ENCODE measurements at regions not wholly inside any gene's neighbourhood (a gene's known extent, or its start where the extent isn't known, plus 50 kb on each side); places are given as distances from the start of the nearest gene placed in this dataset.
"Not testable (repeated sequence)": the region's sequence is repeated elsewhere in the genome, so short reads cannot be mapped to it uniquely, and the experiment has no call there.

- DNase-seq = no peak
Measured at GRCh38 chr4:79739912-79740311, 331.9 kb upstream of the GK2 start.

- no peak for DNase-seq
Measured at GRCh38 chr4:79723507-79723906, 315.5 kb upstream of the GK2 start.

- DNase-seq = no peak
Measured at GRCh38 chr4:79700356-79700755, 292.3 kb upstream of the GK2 start.

- DNase-seq = no peak
Measured at GRCh38 chr4:79697444-79697843, 289.4 kb upstream of the GK2 start.

GRCh38 chr4:79696534-79696933 lies 288.5 kb upstream of the GK2 start:
- DNase-seq = not testable (repeated sequence)

GRCh38 chr4:79695848-79696247 lies 287.8 kb upstream of the GK2 start:
- DNase-seq = no peak

GRCh38 chr4:79689740-79690139 lies 281.7 kb upstream of the GK2 start:
- no peak for DNase-seq

GRCh38 chr4:79688691-79689090 lies 280.7 kb upstream of the GK2 start:
- DNase-seq = no peak

- DNase-seq = no peak
Measured at GRCh38 chr4:79687006-79687405, 279.0 kb upstream of the GK2 start.

GRCh38 chr4:79685542-79685941 lies 277.5 kb upstream of the GK2 start:
- DNase-seq = no peak

GRCh38 chr4:79684516-79684915 lies 276.5 kb upstream of the GK2 start:
- no peak for DNase-seq

- no peak for DNase-seq
Measured at GRCh38 chr4:79682801-79683530, 274.9 kb upstream of the GK2 start.

GRCh38 chr4:79682161-79682560 lies 274.1 kb upstream of the GK2 start:
- no peak for DNase-seq

GRCh38 chr4:79679859-79680258 lies 271.8 kb upstream of the GK2 start:
- no peak for DNase-seq

GRCh38 chr4:79678472-79679202 lies 270.6 kb upstream of the GK2 start:
- DNase-seq = no peak

- no peak for DNase-seq
Measured at GRCh38 chr4:79676705-79677104, 268.7 kb upstream of the GK2 start.

GRCh38 chr4:79674906-79675305 lies 266.9 kb upstream of the GK2 start:
- not testable (repeated sequence) for DNase-seq

GRCh38 chr4:79673898-79674297 lies 265.9 kb upstream of the GK2 start:
- no peak for DNase-seq

GRCh38 chr4:79673377-79673776 lies 265.3 kb upstream of the GK2 start:
- no peak for DNase-seq

- DNase-seq = no peak
Measured at GRCh38 chr4:79666875-79667274, 258.8 kb upstream of the GK2 start.

GRCh38 chr4:79666112-79666511 lies 258.1 kb upstream of the GK2 start:
- no peak for DNase-seq

GRCh38 chr4:79663865-79664264 lies 255.8 kb upstream of the GK2 start:
- DNase-seq = no peak

GRCh38 chr4:79663141-79663540 lies 255.1 kb upstream of the GK2 start:
- no peak for DNase-seq

GRCh38 chr4:79662651-79663050 lies 254.6 kb upstream of the GK2 start:
- DNase-seq = no peak

GRCh38 chr4:79661196-79661595 lies 253.2 kb upstream of the GK2 start:
- no peak for DNase-seq
